ENCODE measurements at regions not wholly inside any gene's neighbourhood (a gene's known extent, or its start where the extent isn't known, plus 50 kb on each side); places are given as distances from the start of the nearest gene placed in this dataset.

DNA sequence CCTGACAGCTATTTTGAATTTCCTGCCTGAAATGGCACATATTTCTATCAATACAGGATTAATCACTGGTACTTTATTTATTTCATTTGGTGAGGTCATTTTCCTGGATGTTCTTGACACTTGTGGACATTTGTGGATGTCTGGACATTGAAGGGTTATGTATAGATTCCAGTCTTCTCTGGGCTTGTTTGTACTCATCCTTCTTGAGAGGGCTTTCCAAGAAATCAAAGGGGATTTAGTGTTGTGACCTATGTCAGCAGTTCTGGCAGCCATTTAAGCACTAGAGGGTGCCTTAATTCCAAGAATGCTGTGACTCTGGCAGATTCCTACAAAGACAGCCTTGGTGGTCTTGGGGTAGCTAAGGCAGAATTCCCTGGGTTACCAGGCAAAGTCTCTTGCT lies 259.7 kb downstream of the CSNK1G3 start:
- TF ChIP-seq, protein P1, sequence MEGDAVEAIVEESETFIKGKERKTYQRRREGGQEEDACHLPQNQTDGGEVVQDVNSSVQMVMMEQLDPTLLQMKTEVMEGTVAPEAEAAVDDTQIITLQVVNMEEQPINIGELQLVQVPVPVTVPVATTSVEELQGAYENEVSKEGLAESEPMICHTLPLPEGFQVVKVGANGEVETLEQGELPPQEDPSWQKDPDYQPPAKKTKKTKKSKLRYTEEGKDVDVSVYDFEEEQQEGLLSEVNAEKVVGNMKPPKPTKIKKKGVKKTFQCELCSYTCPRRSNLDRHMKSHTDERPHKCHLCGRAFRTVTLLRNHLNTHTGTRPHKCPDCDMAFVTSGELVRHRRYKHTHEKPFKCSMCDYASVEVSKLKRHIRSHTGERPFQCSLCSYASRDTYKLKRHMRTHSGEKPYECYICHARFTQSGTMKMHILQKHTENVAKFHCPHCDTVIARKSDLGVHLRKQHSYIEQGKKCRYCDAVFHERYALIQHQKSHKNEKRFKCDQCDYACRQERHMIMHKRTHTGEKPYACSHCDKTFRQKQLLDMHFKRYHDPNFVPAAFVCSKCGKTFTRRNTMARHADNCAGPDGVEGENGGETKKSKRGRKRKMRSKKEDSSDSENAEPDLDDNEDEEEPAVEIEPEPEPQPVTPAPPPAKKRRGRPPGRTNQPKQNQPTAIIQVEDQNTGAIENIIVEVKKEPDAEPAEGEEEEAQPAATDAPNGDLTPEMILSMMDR (conservative IDR thresholded peaks at IDR 0.05 in 1 of 2, IDR thresholded peaks at IDR 0.05 in 1 of 2; ENCODE audit: low read depth in 1 of 2, low read length in 2 of 2), result no peak
- no peak for TF ChIP-seq EZH2 (IDR thresholded peaks at IDR 0.05; ENCODE audit: low read length, missing control alignments)

Measured in fibroblast of lung (primary cell).